ES-I3 (cell line): ENCODE measurements at regions not wholly inside any gene's neighbourhood (a gene's known extent, or its start where the extent isn't known, plus 50 kb on each side); places are given as distances from the start of the nearest gene placed in this dataset.

ENCODE experiments used
- H3K36me3 ChIP-seq: 2 replicates; pipeline ENCODE4 v1.6.1; 2013; ENCODE audit warnings: mild to moderate bottlenecking, low read length, control low read depth, moderate library complexity; ENCODE audit not compliant: insufficient read depth
- H3K4me1 ChIP-seq: 2 replicates; pipeline ENCODE4 v1.6.1; 2013; ENCODE audit warnings: mild to moderate bottlenecking, control low read depth, low read length; ENCODE audit not compliant: insufficient read depth
- H3K9ac ChIP-seq: 2 replicates; pipeline ENCODE4 v1.6.1; 2013; ENCODE audit warnings: low read depth, mild to moderate bottlenecking, low read length, moderate library complexity
- H3K9me3 ChIP-seq: 2 replicates; pipeline ENCODE4 v1.6.1; 2013; ENCODE audit warnings: mild to moderate bottlenecking, low read length, moderate library complexity; ENCODE audit not compliant: control insufficient read depth, insufficient read depth

DNA sequence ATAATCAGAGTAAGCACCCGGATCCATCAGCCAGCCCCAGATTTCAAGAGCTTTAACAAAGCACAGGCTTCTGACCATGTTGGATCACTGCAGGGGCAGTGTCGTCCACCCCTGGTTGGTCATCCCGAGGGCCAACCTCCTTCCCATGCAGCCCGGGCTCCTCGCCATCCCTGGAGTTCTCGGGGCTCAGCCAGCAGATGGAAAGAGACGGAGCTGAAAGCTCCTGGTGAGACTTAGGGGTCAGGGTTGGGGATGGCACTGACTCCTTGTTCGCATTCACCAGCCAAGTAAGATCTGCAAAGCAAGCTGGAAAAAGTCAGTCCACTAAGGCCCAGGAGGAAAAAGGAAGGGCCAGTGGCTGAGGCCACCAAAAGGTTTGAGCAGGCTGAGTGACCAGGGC lies 888.9 kb downstream of the BRD1 start:
- H3K36me3 ChIP-seq, result no peaks in the 10 kb centered on the region
- no peak overlapping the region for H3K9ac ChIP-seq
- 0 out of 2 replicates have a peak, but pooled peaks cover 5% of the 10 kb centered on the region for H3K9me3 ChIP-seq
- H3K4me1 ChIP-seq, result no peaks in the 10 kb centered on the region

DNA sequence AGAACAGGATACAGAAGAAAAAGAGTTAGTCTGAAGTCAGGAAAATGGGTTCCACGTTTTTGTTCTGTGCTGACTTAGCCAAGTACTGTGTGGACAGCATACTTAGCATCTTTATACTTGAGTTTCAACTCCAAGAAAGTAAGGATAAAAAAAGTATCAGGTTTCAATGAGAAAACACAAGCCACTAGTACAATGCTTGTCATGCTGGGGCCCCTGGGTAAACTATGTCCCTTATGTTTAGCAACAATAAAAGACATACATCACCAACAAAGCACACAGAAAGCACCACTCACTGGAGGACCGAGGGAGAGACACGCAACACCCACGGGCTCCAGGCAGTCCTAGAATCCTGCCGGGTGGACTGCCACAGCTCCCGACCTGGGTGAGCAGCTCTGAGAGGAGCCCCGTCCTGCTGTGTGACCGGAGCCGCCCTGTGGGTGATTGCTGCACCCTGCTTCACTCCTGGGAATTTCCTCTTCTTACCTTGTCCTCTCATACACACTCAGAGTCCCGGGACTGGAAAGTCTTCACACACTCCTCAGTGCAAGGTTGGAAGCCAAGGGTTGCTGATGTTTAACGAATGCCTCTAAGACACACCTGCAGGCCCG lies 890.5 kb downstream of the BRD1 start:
- Histone ChIP-seq H3K4me1 (no peaks in the 10 kb centered on the region), H3K9me3 (0 out of 2 replicates have a peak, but pooled peaks cover 5% of the 10 kb centered on the region), H3K36me3 (no peaks in the 10 kb centered on the region), H3K9ac (no peak overlapping the region)

DNA sequence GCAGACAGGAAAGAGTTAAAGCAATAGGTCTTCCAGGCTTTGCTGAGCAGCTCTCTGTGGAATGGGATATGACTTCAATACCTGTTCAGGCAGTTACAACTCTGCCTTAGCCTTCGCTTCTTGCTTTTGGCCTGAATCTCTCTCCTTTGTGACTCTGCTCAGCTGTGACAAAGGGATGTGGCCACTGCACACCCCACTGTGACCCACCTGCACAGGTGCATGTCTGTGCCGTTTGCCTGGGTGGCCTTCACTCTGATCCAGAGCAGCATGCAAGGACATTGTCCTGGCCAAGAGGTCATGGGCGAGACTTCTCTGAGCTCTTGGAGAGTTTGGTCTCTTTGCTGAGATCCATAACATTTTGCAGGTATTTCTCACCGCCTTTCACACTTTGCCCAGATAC lies 891.3 kb downstream of the BRD1 start:
- no peaks in the 10 kb centered on the region for H3K4me1 ChIP-seq
- no peaks in the 10 kb centered on the region for H3K36me3 ChIP-seq
- H3K9ac ChIP-seq, result no peak overlapping the region
- H3K9me3 ChIP-seq, result 0 out of 2 replicates have a peak, but pooled peaks cover 5% of the 10 kb centered on the region

DNA sequence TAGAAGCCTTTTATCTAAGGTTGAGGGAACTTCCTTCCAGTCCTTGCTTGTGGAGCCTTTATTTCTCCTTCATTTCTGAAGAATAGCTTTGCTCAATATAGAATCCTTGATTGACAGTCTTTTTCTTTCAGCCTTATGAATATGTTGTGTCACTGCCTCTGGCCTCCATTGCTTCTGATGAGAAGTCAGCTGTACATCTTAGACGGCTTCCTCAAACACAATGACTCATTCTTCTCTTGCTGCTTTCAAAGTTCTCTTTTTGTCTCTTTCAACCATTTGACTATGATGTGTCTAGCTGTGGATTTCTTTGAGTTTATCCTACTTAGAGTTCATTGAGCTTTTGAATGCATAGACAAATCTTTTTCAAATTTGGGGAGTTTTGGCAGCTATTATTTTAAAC lies 893.2 kb downstream of the BRD1 start:
- H3K9ac ChIP-seq, result no peak overlapping the region
- H3K36me3 ChIP-seq, result no peaks in the 10 kb centered on the region
- H3K4me1 ChIP-seq, result no peaks in the 10 kb centered on the region
- 0 out of 2 replicates have a peak, but pooled peaks cover 5% of the 10 kb centered on the region for H3K9me3 ChIP-seq

- Histone ChIP-seq H3K4me1 (no peaks in the 10 kb centered on the region), H3K9ac (no peak overlapping the region), H3K36me3 (no peaks in the 10 kb centered on the region), H3K9me3 (0 out of 2 replicates have a peak, but pooled peaks cover 5% of the 10 kb centered on the region)
These were observed 896.2 kb downstream of the BRD1 start for GRCh38 chr22:48931452-48931851.

DNA sequence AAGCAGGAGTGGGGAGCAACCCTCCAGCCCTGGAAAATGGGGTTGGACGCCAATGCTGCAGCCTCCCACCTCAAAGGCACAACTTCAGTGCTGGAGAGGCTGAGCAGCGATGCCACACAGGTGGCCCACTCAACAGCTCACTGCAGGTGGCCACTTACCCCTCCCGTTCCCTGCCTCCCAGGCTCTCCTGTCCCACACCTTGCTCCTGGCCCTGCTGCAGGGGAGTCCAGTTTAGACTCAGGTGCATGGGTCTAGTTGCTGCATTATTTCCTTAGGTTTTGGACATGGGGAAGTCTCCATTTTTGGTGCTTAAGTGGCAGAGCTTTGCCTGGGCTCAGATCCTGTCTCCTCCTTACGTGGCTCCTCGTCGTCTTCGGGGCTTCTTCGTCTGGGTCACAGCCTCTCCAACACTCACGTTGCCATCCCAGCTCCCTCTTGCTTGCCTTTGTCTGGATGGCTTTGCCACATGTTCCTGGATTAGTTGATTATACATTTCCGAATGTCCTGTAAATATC lies 898.3 kb downstream of the BRD1 start:
- no peaks in the 10 kb centered on the region for H3K4me1 ChIP-seq
- no peaks in the 10 kb centered on the region for H3K36me3 ChIP-seq
- H3K9ac ChIP-seq, result no peak overlapping the region
- 0 out of 2 replicates have a peak, but pooled peaks cover 2% of the 10 kb centered on the region for H3K9me3 ChIP-seq

- Histone ChIP-seq H3K4me1 (no peaks in the 10 kb centered on the region), H3K36me3 (no peaks in the 10 kb centered on the region), H3K9ac (no peak overlapping the region), H3K9me3 (no peaks in the 10 kb centered on the region)
These were observed 900.1 kb downstream of the BRD1 start for GRCh38 chr22:48927591-48927990.

- no peak overlapping the region for H3K9ac ChIP-seq
- H3K36me3 ChIP-seq, result no peaks in the 10 kb centered on the region
- H3K4me1 ChIP-seq, result no peaks in the 10 kb centered on the region
- no peaks in the 10 kb centered on the region for H3K9me3 ChIP-seq
These were observed 901.0 kb downstream of the BRD1 start for GRCh38 chr22:48926643-48927042.

- no peaks in the 10 kb centered on the region for H3K9me3 ChIP-seq
- H3K36me3 ChIP-seq, result no peaks in the 10 kb centered on the region
- H3K4me1 ChIP-seq, result no peaks in the 10 kb centered on the region
- no peak overlapping the region for H3K9ac ChIP-seq
These were observed 901.5 kb downstream of the BRD1 start for GRCh38 chr22:48926136-48926535.

DNA sequence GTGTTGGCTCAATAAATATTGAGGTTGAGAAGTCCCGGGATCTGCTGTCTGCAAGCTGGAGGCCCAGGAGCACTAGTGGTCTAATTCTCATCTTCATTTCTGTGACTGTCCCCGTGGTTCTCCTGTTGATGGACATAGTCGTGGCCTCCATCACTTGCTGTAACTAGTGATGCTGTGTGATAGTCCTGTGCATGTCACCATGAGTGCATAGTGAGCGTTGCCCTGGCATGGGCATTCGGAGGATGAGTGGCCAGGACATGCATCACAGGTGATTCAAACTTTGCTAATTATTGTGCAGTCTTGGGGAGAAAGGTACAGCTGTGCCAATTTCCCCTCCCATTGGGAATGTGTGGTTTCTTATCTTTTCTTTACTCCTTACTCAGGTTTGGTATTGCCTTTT lies 902.2 kb downstream of the BRD1 start:
- Histone ChIP-seq H3K4me1 (no peaks in the 10 kb centered on the region), H3K9me3 (no peaks in the 10 kb centered on the region), H3K36me3 (no peaks in the 10 kb centered on the region), H3K9ac (no peak overlapping the region)

DNA sequence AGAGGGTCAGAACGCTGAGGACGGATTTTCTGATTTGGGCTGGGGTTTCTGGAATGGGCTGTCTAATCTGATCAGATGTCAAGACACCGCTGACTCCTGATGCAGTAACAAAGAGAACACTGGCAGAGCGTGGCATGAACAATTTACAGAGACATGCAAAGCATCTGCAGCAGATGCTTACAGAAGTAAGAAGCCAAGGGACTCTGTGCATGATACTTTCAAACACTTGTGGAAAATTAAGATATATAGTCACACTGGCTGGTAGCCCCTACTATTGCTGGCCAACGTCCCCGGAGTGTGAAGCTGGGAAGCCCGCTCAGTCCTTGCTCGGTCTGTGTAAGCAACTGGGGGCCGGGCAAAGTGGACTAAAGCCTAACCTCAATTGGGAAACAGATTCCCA lies 903.7 kb downstream of the BRD1 start:
- Histone ChIP-seq H3K4me1 (no peaks in the 10 kb centered on the region), H3K36me3 (no peaks in the 10 kb centered on the region), H3K9ac (no peak overlapping the region), H3K9me3 (no peaks in the 10 kb centered on the region)

DNA sequence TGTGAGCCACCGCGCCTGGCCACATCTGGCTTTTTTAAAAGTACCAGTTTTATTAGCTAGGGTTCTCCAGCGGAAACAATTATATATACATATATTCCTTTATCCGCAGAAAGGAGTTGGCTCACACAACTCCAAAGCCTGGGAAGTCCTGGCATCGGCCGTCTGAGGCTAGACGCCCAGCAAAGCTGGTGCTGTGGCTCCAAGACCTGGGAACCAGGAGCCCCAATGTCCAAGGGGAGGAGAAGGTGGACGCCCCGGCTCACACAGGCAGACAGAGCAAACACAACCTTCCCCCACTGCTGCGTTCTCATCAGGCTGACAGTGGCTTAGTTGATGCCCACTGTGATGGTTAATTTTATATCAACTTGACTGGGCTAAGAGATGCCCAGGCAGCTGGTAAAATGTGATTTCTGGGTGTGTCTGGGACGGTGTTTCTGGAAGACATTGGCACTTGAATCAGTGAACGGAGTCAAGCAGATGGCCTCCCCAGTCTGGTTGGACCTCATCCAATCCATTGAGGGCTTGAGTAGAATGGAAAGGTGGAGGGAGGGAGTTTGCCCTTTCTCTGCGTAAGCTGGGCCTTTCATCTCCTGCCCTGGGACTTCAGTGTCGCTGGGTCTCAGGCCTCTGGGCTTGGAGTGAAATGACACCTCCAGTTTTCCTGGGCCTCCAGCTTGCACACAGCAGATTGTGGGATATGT lies 904.4 kb downstream of the BRD1 start:
- Histone ChIP-seq H3K4me1 (no peaks in the 10 kb centered on the region), H3K9me3 (no peaks in the 10 kb centered on the region), H3K36me3 (no peaks in the 10 kb centered on the region), H3K9ac (no peak overlapping the region)

DNA sequence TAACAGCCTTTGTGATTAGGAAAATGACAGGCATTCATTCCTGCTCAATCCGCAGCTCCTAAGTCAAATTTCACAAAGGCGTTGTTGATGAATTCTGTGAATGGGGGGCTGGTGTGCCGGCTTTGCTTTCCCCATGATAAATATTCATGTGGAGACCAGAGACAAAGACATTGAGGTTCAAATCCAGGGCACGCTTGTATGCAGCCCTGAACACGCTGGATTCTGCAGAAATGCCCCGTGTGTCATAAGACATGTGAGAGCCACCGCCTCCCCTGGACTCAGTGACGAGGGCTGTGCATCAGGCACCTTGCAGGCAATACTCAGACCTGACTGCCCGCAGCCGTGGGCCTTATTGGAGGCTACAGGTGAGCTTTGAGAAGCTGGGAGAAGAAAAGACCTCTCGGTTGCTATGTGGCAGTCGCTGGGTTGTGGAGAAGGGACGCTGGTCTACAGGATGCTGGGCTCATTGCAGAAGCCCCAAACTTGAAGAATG lies 906.2 kb downstream of the BRD1 start:
- H3K9ac ChIP-seq, result no peak overlapping the region
- no peaks in the 10 kb centered on the region for H3K9me3 ChIP-seq
- no peaks in the 10 kb centered on the region for H3K4me1 ChIP-seq
- H3K36me3 ChIP-seq, result no peaks in the 10 kb centered on the region

- Histone ChIP-seq H3K9ac (no peak overlapping the region), H3K9me3 (0 out of 2 replicates have a peak, but pooled peaks cover 4% of the 10 kb centered on the region), H3K4me1 (no peaks in the 10 kb centered on the region), H3K36me3 (no peaks in the 10 kb centered on the region)
These were observed 906.9 kb downstream of the BRD1 start for GRCh38 chr22:48920776-48921241.
